ENCODE measurements at regions not wholly inside any gene's neighbourhood (a gene's known extent, or its start where the extent isn't known, plus 50 kb on each side); places are given as distances from the start of the nearest gene placed in this dataset.
"Not testable (repeated sequence)": the region's sequence is repeated elsewhere in the genome, so short reads cannot be mapped to it uniquely, and the experiment has no call there.

GRCh38 chr17:6261466-6261865, 173.5 kb downstream of the AIPL1 start:
- Histone ChIP-seq H3K4me1 (no peaks in the 10 kb centered on the region), H3K27ac (replicated peaks in 1 of 4) (no peak overlapping the region), H3K4me3 (no peak overlapping the region), H3K27me3 (peaks cover 0 to 46% (median 0%) of the 10 kb centered on the region in 4 donors), H3K9me3 (peaks cover 0 to 7% (median 4%) of the 10 kb centered on the region in 4 donors), H3K36me3 (no peaks in the 10 kb centered on the region)
- 28% methylated on average over 6 of the region's 6 CpGs for whole genome bisulfite sequencing
- intact Hi-C loops (cut with DNase I) = no loop called here
- no peak for DNase-seq (ENCODE audit: extremely low spot score)
- TF ChIP-seq POLR2AphosphoS5 (IDR thresholded peaks at IDR 0.05) = no peak
- no peak for TF ChIP-seq CTCF (IDR thresholded peaks at IDR 0.05)
- no peak for TF ChIP-seq POLR2A (IDR thresholded peaks at IDR 0.05; ENCODE audit: low read depth)
- TF ChIP-seq EP300 (IDR thresholded peaks at IDR 0.05) = no peak

GRCh38 chr17:6259899-6260298, 175.0 kb downstream of the AIPL1 start:
- H3K9me3 ChIP-seq = no peaks in the 10 kb centered on the region
- 75% methylated on average over 11 of the region's 11 CpGs for WGBS
- no peaks in the 10 kb centered on the region for H3K36me3 ChIP-seq
- no peak for TF ChIP-seq POLR2AphosphoS5 (IDR thresholded peaks at IDR 0.05)
- TF ChIP-seq CTCF (IDR thresholded peaks at IDR 0.05) = no peak
- TF ChIP-seq POLR2A (IDR thresholded peaks at IDR 0.05; ENCODE audit: low read depth) = no peak
- no peak for TF ChIP-seq EP300 (IDR thresholded peaks at IDR 0.05)
- intact Hi-C loops (cut with DNase I) = no loop called here
- H3K4me3 ChIP-seq = no peak overlapping the region
- H3K27me3 ChIP-seq = peaks cover 0 to 58% (median 0%) of the 10 kb centered on the region in 4 donors
- no peak for DNase-seq (ENCODE audit: extremely low spot score)
- no peaks in the 10 kb centered on the region for H3K4me1 ChIP-seq
- H3K27ac ChIP-seq (replicated peaks in 1 of 4) = no peak overlapping the region

- Histone ChIP-seq H3K27ac (replicated peaks in 1 of 4) (no peak overlapping the region), H3K9me3 (no peaks in the 10 kb centered on the region), H3K36me3 (no peaks in the 10 kb centered on the region), H3K4me1 (no peaks in the 10 kb centered on the region), H3K27me3 (peaks cover 0 to 57% (median 0%) of the 10 kb centered on the region in 4 donors), H3K4me3 (no peak overlapping the region)
- WGBS = 27% methylated on average over 11 of the region's 11 CpGs
- DNase-seq (ENCODE audit: extremely low spot score) = no peak
- TF ChIP-seq CTCF (IDR thresholded peaks at IDR 0.05) (no peak), EP300 (IDR thresholded peaks at IDR 0.05) (no peak), POLR2A (IDR thresholded peaks at IDR 0.05; ENCODE audit: low read depth) (no peak), POLR2AphosphoS5 (IDR thresholded peaks at IDR 0.05) (no peak)
- intact Hi-C loops (cut with DNase I) = no loop called here
Measured at GRCh38 chr17:6257336-6257735, 177.6 kb downstream of the AIPL1 start.

GRCh38 chr17:6255322-6255721, 179.6 kb downstream of the AIPL1 start:
- H3K36me3 ChIP-seq = no peaks in the 10 kb centered on the region
- no peak for DNase-seq (ENCODE audit: extremely low spot score)
- H3K27me3 ChIP-seq = peaks cover 0 to 52% (median 0%) of the 10 kb centered on the region in 4 donors
- intact Hi-C loops (cut with DNase I) = no loop called here
- H3K4me3 ChIP-seq = no peak overlapping the region
- no peak for TF ChIP-seq EP300 (IDR thresholded peaks at IDR 0.05)
- no peak overlapping the region for H3K27ac ChIP-seq (replicated peaks in 1 of 4)
- no peaks in the 10 kb centered on the region for H3K4me1 ChIP-seq
- no peaks in the 10 kb centered on the region for H3K9me3 ChIP-seq

GRCh38 chr17:6254036-6254435, 180.9 kb downstream of the AIPL1 start:
- intact Hi-C loops (cut with DNase I) = no loop called here
- 78% methylated on average over 5 of the region's 5 CpGs for WGBS
- Histone ChIP-seq H3K4me1 (no peaks in the 10 kb centered on the region), H3K9me3 (no peaks in the 10 kb centered on the region), H3K4me3 (no peak overlapping the region), H3K27me3 (peaks cover 0 to 52% (median 0%) of the 10 kb centered on the region in 4 donors), H3K36me3 (no peaks in the 10 kb centered on the region), H3K27ac (replicated peaks in 1 of 4) (no peak overlapping the region)
- TF ChIP-seq EP300 (IDR thresholded peaks at IDR 0.05) = no peak
- no peak for TF ChIP-seq CTCF (IDR thresholded peaks at IDR 0.05)
- no peak for TF ChIP-seq POLR2A (IDR thresholded peaks at IDR 0.05; ENCODE audit: low read depth)
- TF ChIP-seq POLR2AphosphoS5 (IDR thresholded peaks at IDR 0.05) = no peak
- DNase-seq (ENCODE audit: extremely low spot score) = no peak

- H3K27me3 ChIP-seq = peaks cover 0 to 37% (median 0%) of the 10 kb centered on the region in 4 donors
- H3K27ac ChIP-seq (replicated peaks in 1 of 4); H3K36me3 ChIP-seq; DNase-seq (ENCODE audit: extremely low spot score); H3K9me3 ChIP-seq; H3K4me3 ChIP-seq; intact Hi-C loops (cut with DNase I); H3K4me1 ChIP-seq: not testable (repeated sequence)
- WGBS = 83% methylated on average over 5 of the region's 5 CpGs
Measured at GRCh38 chr17:6251640-6252039, 181.5 kb downstream of the WSCD1 start.

All from esophagus muscularis mucosa (tissue), 4 donors.